RWPE1 (cell line): ENCODE measurements at regions not wholly inside any gene's neighbourhood (a gene's known extent, or its start where the extent isn't known, plus 50 kb on each side); places are given as distances from the start of the nearest gene placed in this dataset.

Source experiments
- CTCF ChIA-PET: fragments of 350-600 bp; sonication (Branson Sonifier 250); formaldehyde crosslinking; extraction: SDS; loops from one replicate; lab custom pipeline; 2021; lab: Yijun Ruan, JAX
- POLR2A ChIA-PET: fragments of 400-600 bp; formaldehyde crosslinking; extraction: SDS; loops from one replicate; lab custom pipeline; 2020; ENCODE audit warnings: antibody characterized with exemption; ENCODE audit not compliant: low non-redundant PET; lab: Yijun Ruan, JAX
- DNase-seq: peaks from one replicate; pipeline ENCODE4 v3.0.0; 2012; ENCODE audit warnings: low spot score
- H3K27ac ChIP-seq: fragments of 450-650 bp; 2 replicates; pipeline ENCODE4 v1.5.1; 2017
- TF ChIP-seq, protein P1 (sequence below): fragments of 450-650 bp; conservative IDR thresholded peaks from 2 replicates; pipeline ENCODE4 v1.5.1; 2017; ENCODE audit warnings: low read depth, mild to moderate bottlenecking

DNA sequence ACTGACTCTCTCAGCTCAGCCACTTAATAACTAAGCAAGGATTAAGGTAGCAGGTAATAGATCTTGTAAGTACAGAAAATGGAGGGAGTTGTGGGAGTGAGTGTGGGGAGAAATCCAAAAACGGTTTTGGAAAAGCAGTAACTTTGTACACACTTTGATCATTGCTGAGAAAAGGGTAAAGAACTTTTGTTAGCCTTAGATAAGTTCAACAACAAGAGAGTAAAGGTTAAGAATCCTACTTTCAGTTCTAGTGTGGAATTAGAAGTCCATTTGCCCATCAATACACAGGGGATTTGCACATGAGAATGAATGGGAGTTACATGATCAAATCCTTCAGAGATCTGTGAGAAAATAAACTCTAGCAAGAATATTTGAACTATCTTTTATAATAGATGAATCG, 528.7 kb downstream of the SOX2 start:
- TF ChIP-seq, protein P1, sequence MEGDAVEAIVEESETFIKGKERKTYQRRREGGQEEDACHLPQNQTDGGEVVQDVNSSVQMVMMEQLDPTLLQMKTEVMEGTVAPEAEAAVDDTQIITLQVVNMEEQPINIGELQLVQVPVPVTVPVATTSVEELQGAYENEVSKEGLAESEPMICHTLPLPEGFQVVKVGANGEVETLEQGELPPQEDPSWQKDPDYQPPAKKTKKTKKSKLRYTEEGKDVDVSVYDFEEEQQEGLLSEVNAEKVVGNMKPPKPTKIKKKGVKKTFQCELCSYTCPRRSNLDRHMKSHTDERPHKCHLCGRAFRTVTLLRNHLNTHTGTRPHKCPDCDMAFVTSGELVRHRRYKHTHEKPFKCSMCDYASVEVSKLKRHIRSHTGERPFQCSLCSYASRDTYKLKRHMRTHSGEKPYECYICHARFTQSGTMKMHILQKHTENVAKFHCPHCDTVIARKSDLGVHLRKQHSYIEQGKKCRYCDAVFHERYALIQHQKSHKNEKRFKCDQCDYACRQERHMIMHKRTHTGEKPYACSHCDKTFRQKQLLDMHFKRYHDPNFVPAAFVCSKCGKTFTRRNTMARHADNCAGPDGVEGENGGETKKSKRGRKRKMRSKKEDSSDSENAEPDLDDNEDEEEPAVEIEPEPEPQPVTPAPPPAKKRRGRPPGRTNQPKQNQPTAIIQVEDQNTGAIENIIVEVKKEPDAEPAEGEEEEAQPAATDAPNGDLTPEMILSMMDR = no peak
- DNase-seq = no peak
- ChIA-PET POLR2A (no interaction called here), CTCF (no interaction called here)
- H3K27ac ChIP-seq = no peak overlapping the region

DNA sequence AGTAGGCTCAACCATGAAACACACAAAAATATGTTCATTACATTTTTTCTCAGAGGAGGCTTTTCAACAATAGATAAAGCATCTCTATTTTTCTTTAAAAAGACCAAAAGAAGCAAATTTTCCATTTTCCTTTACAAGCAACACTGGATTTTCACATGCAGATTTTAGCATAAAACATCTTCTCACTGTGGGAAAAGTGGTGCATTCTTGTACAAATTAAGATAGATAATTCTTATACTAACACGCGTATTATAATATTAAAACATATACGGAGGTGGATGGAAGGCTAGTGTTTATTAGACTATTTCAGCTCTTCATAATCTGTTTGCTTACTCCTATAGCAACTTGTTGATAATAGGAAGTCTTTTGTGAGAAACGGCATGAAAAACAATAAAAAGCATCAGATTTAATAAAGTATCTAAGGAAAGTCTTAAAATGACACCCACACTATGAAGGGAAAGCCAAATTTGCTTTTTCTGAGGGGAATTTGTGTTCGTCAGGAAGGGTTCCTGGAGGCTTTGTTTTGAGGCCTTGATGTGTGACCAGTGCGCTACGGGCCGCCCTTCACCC, 529.6 kb downstream of the SOX2 start:
- DNase-seq = no peak
- TF ChIP-seq, protein P1 = no peak
- ChIA-PET POLR2A (no interaction called here), CTCF (interaction anchor here (0.8 kb wide), 1 partner anchor 101 kb away, joined by 3 read pairs; no protein-coding TSS in a partner anchor)
- no peak overlapping the region for H3K27ac ChIP-seq

DNA sequence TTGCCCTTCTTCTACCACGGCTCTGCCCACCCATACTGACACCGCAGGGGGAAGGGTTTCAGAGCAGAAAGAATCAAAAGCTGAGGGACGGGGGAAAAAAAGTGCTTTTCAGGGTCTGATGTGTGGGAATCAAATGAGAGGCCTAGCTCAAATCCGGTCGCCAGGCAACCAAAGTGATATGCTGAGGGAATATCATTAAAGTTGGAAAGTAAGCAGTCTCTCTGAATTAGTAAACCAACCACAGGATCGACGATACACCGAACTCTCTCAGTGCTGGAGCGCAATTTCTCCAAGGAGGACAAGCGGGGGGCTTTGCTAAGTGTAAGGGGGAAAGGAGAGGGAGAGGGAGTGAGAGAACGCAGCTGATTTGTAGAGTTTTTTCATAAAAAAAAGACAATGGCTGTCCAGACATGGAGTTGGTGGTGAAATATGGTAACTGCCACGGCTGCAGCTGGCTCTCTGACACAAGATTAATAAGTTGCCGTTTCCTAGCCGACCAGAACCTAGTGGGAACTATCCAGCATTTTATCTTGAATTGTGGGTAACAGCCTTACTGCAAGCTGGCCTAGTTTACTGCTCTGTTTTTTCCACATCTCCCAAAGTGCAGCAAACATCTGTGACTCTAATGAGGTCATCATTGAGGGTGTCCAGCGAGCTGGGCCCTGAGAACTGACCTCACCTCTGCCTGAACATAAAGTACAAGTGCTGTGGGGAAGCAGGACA, 530.2 kb downstream of the SOX2 start:
- POLR2A ChIA-PET = no interaction called here
- DNase-seq = no peak
- TF ChIP-seq, protein P1 = no peak
- CTCF ChIA-PET = interaction anchor here (0.8 kb wide), 1 partner anchor 101 kb away, joined by 3 read pairs; no protein-coding TSS in a partner anchor
- H3K27ac ChIP-seq = no peak overlapping the region

DNA sequence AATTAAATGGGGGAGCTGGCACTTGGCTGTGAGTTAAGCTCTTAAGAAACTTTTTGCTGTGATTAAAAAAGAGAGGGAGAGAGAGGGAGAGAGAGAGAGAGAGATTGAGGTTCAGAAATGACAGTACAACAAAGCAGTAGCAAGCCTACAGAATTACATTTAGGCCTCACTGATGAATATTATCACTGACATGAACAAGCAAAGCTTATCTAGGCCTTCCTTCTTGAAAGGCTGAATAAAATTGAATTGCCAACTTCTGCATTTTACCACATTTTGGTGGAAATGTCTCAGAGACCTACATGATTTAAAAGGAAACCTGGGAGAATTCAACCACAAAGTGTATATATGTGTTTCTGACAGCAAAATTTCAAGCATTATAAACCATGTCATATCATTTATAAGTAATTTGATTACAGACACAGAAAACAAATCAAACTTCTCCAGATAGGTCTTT, 530.8 kb downstream of the SOX2 start:
- ChIA-PET CTCF (no interaction called here), POLR2A (no interaction called here)
- no peak for DNase-seq
- H3K27ac ChIP-seq = no peak overlapping the region
- TF ChIP-seq, protein P1 = no peak

DNA sequence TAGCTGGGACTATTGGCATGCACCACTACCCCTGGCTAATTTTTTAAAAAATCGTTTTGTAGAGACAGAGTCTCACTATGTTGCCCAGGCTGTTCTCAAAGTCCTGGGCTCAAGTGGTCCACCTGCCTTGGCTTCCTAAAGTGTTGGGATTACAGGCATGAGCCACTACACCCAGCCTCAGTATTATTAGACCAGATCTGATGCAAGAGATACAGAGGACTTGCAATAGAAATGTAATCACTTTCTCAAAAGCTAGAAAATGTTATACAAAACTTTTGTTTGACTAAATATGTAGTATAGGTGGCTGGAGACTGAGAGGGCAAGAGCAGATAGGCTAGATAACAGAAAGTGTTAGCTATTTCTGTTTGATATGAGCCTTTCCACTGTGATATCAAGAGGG, 531.9 kb downstream of the SOX2 start:
- H3K27ac ChIP-seq = no peak overlapping the region
- ChIA-PET CTCF (no interaction called here), POLR2A (no interaction called here)
- TF ChIP-seq, protein P1 = no peak
- no peak for DNase-seq

DNA sequence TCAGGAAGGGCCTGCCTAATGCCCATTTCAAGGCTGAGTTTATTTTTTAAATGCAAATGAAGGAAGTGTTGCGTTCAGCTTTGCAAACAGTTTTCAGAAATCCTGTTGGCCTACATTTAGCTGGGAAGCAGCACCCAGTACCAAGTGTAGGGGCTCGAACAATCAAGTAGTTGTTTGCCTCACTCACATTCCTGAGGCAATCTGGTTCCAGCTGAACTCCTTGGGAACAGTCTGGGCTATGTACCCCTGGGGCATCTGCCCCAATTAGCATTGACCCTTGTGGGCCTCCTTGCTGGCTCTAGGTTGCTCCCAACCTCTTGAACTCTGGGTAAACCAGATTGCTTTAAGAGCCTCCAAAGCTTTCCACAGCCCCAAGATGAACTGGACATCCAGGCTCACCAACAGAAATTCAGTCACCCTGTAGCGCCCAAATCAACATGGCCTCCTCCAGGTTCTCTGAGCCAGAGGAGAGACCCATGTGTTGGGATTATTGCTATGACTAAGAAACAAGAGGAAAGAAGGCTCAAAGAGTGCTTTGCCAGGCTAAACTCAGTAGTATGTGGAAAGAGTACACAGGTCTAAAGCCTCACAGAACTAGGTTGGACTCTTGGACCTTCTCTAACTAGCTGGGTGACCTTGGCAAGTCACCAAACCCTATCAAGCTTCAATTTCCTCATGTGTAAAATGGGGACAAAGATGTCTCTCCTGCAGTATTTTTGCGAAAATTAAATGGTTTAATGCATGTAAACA, 532.7 kb downstream of the SOX2 start:
- CTCF ChIA-PET = interaction anchor here (0.6 kb wide), 2 partner anchors 16 to 83 kb away, joined by 3 to 6 read pairs; no protein-coding TSS in a partner anchor
- DNase-seq = no peak
- no peak overlapping the region for H3K27ac ChIP-seq
- POLR2A ChIA-PET = no interaction called here
- TF ChIP-seq, protein P1 = no peak
